ENCODE measurements at regions not wholly inside any gene's neighbourhood (a gene's known extent, or its start where the extent isn't known, plus 50 kb on each side); places are given as distances from the start of the nearest gene placed in this dataset.

- Histone ChIP-seq H2BK15ac (ENCODE audit: low read length) (no peak overlapping the region), H2BK120ac (replicated peaks; ENCODE audit: low read depth, low read length) (no peak overlapping the region), H3K79me2 (ENCODE audit: control insufficient read depth in 1 of 2, insufficient read depth in 2 of 2, low read length in 2 of 2) (no peaks in the 10 kb centered on the region), H3K18ac (ENCODE audit: extremely low read depth, low read length) (no peak overlapping the region), H4K8ac (ENCODE audit: extremely low read depth, insufficient read depth, low read length) (no peak overlapping the region), H3K14ac (ENCODE audit: insufficient read length) (no peak overlapping the region), H3K9ac (replicated peaks in 1 of 4; ENCODE audit: extremely low read depth in 1 of 4, low read depth in 3 of 4, low read length in 3 of 4) (no peak overlapping the region), H4K91ac (replicated peaks; ENCODE audit: insufficient read length, low read length) (no peak overlapping the region), H3K23me2 (ENCODE audit: low read depth, low read length) (no peaks in the 10 kb centered on the region), H3K23ac (ENCODE audit: insufficient read length) (no peak overlapping the region), H3K56ac (replicated peaks; ENCODE audit: insufficient read length, low read depth, low read length) (no peak overlapping the region), H3K4ac (replicated peaks; ENCODE audit: insufficient read length, low read depth, low read length) (no peak overlapping the region), H4K5ac (ENCODE audit: insufficient read length, low read depth, low read length) (no peak overlapping the region), H4K20me1 (replicated peaks in 1 of 2; ENCODE audit: control insufficient read depth in 1 of 2, insufficient read depth in 2 of 2, low read length in 2 of 2) (no peaks in the 10 kb centered on the region), H3K79me1 (ENCODE audit: low read depth, low read length) (no peaks in the 10 kb centered on the region), H2BK12ac (ENCODE audit: low read depth, low read length) (no peak overlapping the region), H3K4me3 (ENCODE audit: extremely low read depth in 1 of 4, insufficient read depth in 2 of 4, low read depth in 3 of 4, low read length in 4 of 4) (no peak overlapping the region), H3K9me3 (ENCODE audit: insufficient read depth in 2 of 2, low read depth in 1 of 2, low read length in 1 of 2) (no peaks in the 10 kb centered on the region), H3K4me2 (ENCODE audit: insufficient read depth in 1 of 2, low read depth in 2 of 2, low read length in 2 of 2) (no peak overlapping the region), H2BK20ac (ENCODE audit: low read length) (no peak overlapping the region), H2BK5ac (ENCODE audit: low read depth, low read length) (no peak overlapping the region), H3K27me3 (replicated peaks in 1 of 4; ENCODE audit: control insufficient read depth in 3 of 4, extremely low read depth in 1 of 4, insufficient read depth in 3 of 4, low read length in 3 of 4) (no peaks in the 10 kb centered on the region), H3K36me3 (ENCODE audit: control insufficient read depth in 2 of 4, insufficient read depth in 4 of 4, low read length in 3 of 4) (no peaks in the 10 kb centered on the region), H2AFZ (ENCODE audit: low read length) (no peak overlapping the region), H3K27ac (ENCODE audit: low read depth, low read length) (no peak overlapping the region), H2AK5ac (ENCODE audit: low read depth, low read length) (no peak overlapping the region), H3K4me1 (replicated peaks in 1 of 4; ENCODE audit: control insufficient read depth in 3 of 4, insufficient read depth in 4 of 4, low read length in 3 of 4) (no peaks in the 10 kb centered on the region)
- CTCF ChIA-PET (ENCODE audit: partially characterized antibody) = interaction anchor here (0.7 kb wide), 1 partner anchor 10 kb away, joined by 3 read pairs; no protein-coding TSS in a partner anchor
- no peak for FAIRE-seq
- POLR2A ChIA-PET (ENCODE audit: partially characterized antibody) = no interaction called here
- no peak for TF ChIP-seq MAFK (IDR thresholded peaks at IDR 0.05; ENCODE audit: low read depth, low read length)
- TF ChIP-seq POLR2A (IDR thresholded peaks at IDR 0.05; ENCODE audit: control extremely low read depth in 1 of 2, low read depth in 2 of 2, low read length in 2 of 2) = no peak
- TF ChIP-seq RXRA (IDR thresholded peaks at IDR 0.05; ENCODE audit: insufficient read depth, low read depth, low read length) = no peak
- no peak for TF ChIP-seq KDM1A (IDR thresholded peaks at IDR 0.05; ENCODE audit: borderline replicate concordance, low read length)
- no peak for TF ChIP-seq SAP30 (IDR thresholded peaks at IDR 0.05; ENCODE audit: insufficient read depth, insufficient replicate concordance, low read length)
- TF ChIP-seq EGR1 (IDR thresholded peaks at IDR 0.05; ENCODE audit: borderline replicate concordance, low read depth, low read length) = no peak
- DNase-seq (ENCODE audit: low read depth in 1 of 2, low spot score in 2 of 2) = no peak
- WGBS, 2 experiments (ENCODE audit: extremely low coverage in 1 of 2, insufficient coverage in 1 of 2, insufficient read length in 1 of 2, insufficient replicate concordance in 2 of 2, low coverage in 1 of 2, low lambda C conversion rate in 2 of 2, missing lambda C conversion rate in 1 of 2) = 87% methylated on average over 1 of the region's 1 CpG; no CpG with 5 or more reads in 1 of the 2 experiments
Measured at GRCh38 chr3:143187111-143187510, 67.5 kb downstream of the CHST2 start.

All from H1 (cell line).